ENCODE measurements at regions not wholly inside any gene's neighbourhood (a gene's known extent, or its start where the extent isn't known, plus 50 kb on each side); places are given as distances from the start of the nearest gene placed in this dataset. TPM values are rescaled to one million over a fixed set of nuclear protein-coding genes. Genes with fewer than 3 reads are reported as not detected.

GRCh38 chr11:62022211-62022610 lies 54.8 kb upstream of the FTH1 start:
- no peak overlapping the region for H3K4me3 ChIP-seq (ENCODE audit: low read depth, low read length)
- H3K27me3 ChIP-seq (ENCODE audit: control insufficient read depth, insufficient read depth, low read length) = no peaks in the 10 kb centered on the region
- TF ChIP-seq CTCF (IDR thresholded peaks at IDR 0.05; ENCODE audit: insufficient read depth, low read depth, low read length) = no peak
- ChIA-PET CTCF (no interaction called here), POLR2A (no interaction called here)
- no peak for DNase-seq (ENCODE audit: low read depth)
- H3K36me3 ChIP-seq (ENCODE audit: control insufficient read depth, insufficient read depth, low read length) = no peaks in the 10 kb centered on the region

- Histone ChIP-seq H3K36me3 (ENCODE audit: control insufficient read depth, insufficient read depth, low read length) (no peaks in the 10 kb centered on the region), H3K4me3 (ENCODE audit: low read depth, low read length) (no peak overlapping the region), H3K27me3 (ENCODE audit: control insufficient read depth, insufficient read depth, low read length) (no peaks in the 10 kb centered on the region)
- no peak for TF ChIP-seq CTCF (IDR thresholded peaks at IDR 0.05; ENCODE audit: insufficient read depth, low read depth, low read length)
- no peak for DNase-seq (ENCODE audit: low read depth)
- CTCF ChIA-PET = no interaction called here
- POLR2A ChIA-PET = no interaction called here
Measured at GRCh38 chr11:62020661-62021060, 53.2 kb upstream of the FTH1 start.

- Histone ChIP-seq H3K27me3 (ENCODE audit: control insufficient read depth, insufficient read depth, low read length) (no peaks in the 10 kb centered on the region), H3K36me3 (ENCODE audit: control insufficient read depth, insufficient read depth, low read length) (no peaks in the 10 kb centered on the region), H3K4me3 (ENCODE audit: low read depth, low read length) (no peak overlapping the region)
- POLR2A ChIA-PET = no interaction called here
- TF ChIP-seq CTCF (IDR thresholded peaks at IDR 0.05; ENCODE audit: insufficient read depth, low read depth, low read length) = no peak
- CTCF ChIA-PET = no interaction called here
- no peak for DNase-seq (ENCODE audit: low read depth)
Measured at GRCh38 chr11:62018981-62019664, 51.7 kb upstream of the FTH1 start.

GRCh38 chr11:62017878-62018655 lies 50.6 kb upstream of the FTH1 start:
- POLR2A ChIA-PET = no interaction called here
- no peak for DNase-seq (ENCODE audit: low read depth)
- H3K27me3 ChIP-seq (ENCODE audit: control insufficient read depth, insufficient read depth, low read length) = no peaks in the 10 kb centered on the region
- TF ChIP-seq CTCF (IDR thresholded peaks at IDR 0.05; ENCODE audit: insufficient read depth, low read depth, low read length) = no peak
- CTCF ChIA-PET = interaction anchor here (0.7 kb wide), 1 partner anchor 18 kb away, joined by 3 read pairs; no protein-coding TSS in a partner anchor
- H3K36me3 ChIP-seq (ENCODE audit: control insufficient read depth, insufficient read depth, low read length) = no peaks in the 10 kb centered on the region
- H3K4me3 ChIP-seq (ENCODE audit: low read depth, low read length) = no peak overlapping the region

Small RNA genes in the stretch of these regions (small RNA-seq; reads per million reads assigned to genes)
- not detected for gene AP003733.2 (ENCODE audit: insufficient read length, low read depth, low replicate concordance)

Measured in BJ (cell line).